ENCODE measurements at regions not wholly inside any gene's neighbourhood (a gene's known extent, or its start where the extent isn't known, plus 50 kb on each side); places are given as distances from the start of the nearest gene placed in this dataset.

DNA sequence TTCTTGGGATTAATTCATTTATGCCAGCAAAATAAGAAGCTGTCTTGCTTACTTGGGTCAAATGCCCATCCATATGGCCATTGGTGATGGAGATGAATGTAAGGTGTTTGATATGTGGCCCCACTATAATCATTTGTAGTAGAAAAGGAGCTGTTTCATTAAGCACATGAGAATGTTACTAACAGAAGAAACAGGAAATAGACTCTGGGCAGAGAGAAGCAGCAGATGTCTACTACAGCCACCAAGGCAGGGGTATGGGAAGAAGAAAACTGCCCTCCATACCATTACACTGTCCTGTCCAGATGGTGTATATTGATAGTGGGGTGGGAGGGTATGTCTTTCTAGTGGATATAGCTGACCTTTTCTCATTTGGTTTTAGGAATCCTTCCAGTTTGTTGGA is 386.6 kb upstream of the CLINT1 start:
- TF ChIP-seq, protein P1, sequence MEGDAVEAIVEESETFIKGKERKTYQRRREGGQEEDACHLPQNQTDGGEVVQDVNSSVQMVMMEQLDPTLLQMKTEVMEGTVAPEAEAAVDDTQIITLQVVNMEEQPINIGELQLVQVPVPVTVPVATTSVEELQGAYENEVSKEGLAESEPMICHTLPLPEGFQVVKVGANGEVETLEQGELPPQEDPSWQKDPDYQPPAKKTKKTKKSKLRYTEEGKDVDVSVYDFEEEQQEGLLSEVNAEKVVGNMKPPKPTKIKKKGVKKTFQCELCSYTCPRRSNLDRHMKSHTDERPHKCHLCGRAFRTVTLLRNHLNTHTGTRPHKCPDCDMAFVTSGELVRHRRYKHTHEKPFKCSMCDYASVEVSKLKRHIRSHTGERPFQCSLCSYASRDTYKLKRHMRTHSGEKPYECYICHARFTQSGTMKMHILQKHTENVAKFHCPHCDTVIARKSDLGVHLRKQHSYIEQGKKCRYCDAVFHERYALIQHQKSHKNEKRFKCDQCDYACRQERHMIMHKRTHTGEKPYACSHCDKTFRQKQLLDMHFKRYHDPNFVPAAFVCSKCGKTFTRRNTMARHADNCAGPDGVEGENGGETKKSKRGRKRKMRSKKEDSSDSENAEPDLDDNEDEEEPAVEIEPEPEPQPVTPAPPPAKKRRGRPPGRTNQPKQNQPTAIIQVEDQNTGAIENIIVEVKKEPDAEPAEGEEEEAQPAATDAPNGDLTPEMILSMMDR (conservative IDR thresholded peaks at IDR 0.05; ENCODE audit: low read length) = no peak
- no peak for TF ChIP-seq EZH2phosphoT487 (IDR thresholded peaks at IDR 0.05; ENCODE audit: borderline replicate concordance, low read depth, low read length)
